ENCODE measurements at regions not wholly inside any gene's neighbourhood (a gene's known extent, or its start where the extent isn't known, plus 50 kb on each side); places are given as distances from the start of the nearest gene placed in this dataset.
A peak's percentile ranks its signal among the peaks of the same experiment; 100 is the strongest.
"Not testable (repeated sequence)": the region's sequence is repeated elsewhere in the genome, so short reads cannot be mapped to it uniquely, and the experiment has no call there.

DNA sequence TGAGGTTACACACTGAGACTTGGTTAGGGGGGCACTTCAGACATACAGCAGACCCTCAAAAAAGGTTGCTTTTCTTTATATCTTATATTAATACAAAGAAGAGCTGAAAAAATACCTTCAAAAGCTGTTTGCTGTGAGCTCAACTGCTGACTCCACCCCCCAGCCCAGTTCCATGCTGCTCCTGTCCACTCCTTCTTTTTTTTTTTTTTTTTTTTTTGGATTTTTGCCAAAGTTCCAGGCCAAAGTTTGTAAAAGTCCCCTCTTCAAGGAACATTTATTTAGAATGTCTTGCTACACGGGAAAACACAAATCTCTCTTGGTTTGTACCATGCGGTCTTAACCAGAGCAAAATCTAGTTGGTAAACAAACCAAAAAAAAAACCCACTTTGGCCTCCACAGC is 85.3 kb upstream of the AKAP12 start:
- no peak for DNase-seq

DNA sequence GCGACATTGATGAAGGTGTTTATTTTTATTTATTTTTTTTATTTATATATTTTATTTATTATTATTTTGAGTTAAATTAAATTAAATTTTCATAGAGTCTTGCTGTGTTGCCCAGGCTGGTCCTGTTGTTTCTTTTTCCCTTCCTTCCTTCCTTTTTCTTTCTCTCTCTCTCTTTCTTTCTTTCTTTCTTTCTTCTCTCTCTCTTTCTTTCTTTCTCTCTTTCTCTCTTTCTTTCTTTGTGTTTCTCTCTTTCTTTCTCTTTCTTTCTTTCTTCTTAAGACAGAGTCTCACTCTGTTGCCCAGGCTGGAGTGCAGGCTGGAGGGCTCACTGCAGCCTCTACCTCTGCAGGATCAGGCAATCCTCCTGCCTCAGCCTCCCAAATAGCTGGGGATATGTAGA is 84.7 kb upstream of the AKAP12 start:
- no peak for DNase-seq

DNA sequence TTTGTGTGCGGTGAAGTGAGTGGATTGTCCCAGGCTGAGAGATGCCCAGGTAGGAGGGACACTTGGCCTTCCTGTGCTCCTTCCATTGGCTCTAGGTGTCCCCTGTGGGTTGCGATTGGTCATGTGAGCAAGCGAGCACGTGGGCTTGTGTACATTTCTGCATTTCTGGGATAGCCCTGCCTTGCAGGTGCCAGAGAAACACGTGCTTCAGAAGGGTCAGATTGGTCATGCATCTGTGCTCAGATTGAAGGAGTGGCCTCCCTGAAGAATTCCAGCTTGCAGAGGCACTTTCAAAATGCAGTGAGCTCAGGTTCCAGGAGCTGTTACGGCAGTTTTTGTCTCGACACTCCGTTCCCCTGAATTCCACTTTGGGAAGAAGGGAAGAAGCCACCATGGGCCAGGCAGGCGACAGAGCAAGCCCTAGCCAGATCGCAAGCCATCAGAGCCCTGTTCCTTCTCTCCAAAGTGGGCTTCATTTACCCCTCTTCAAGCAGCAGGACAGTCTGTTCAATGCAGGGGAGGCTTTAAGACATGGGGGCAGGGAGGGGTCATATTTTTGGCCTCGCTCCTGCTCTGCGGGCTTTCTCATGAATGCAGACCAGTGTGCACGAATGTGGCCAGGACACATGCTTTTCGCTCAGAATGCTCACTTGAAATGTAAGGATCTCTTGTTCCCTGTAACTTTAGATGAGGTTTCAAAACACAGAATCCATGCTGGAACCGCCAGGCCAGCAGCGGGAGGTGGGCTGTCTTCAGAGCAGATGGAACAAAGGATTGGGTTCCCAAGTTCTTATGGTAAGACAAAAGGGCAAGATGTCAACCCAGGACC is 78.6 kb upstream of the AKAP12 start:
- DNase-seq, result no peak

DNA sequence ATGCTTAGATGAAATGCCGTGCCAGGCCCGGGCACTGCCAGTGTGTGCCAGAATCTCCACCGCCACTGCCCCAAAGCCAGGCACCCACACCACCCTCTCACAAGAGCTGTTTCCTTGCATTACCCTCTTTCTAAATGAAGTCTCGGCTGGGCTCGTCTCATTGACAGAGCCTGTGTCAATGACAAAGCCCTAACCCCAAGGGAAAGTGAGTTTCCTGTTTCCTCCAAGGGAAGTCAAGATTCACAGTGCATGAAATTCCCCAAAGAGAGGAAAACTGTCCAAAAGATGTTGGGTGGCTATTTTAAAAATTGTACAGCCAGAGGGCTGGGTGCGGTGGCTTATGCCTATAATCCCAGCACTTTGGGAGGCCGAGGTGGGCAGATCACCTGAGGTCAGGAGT is 75.4 kb upstream of the AKAP12 start:
- no peak for DNase-seq

DNA sequence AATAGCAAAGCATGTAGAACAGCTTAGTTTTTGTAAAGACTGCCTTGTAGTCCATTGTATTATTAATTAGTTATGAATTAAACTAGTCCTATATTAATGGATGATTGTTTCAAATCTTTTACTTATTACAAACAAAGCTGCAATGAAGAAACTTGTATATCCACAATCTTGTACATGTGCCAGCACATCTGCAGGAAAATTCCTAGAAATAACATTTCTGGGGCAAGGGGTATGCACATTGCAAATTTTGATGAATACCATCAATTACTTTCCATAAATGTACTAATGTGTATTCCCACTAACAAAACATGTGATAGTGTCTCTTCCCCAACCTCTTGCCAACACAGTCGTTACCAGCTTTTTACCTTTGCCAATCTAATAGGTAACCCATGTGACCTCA is 73.6 kb upstream of the AKAP12 start:
- no peak for DNase-seq

DNA sequence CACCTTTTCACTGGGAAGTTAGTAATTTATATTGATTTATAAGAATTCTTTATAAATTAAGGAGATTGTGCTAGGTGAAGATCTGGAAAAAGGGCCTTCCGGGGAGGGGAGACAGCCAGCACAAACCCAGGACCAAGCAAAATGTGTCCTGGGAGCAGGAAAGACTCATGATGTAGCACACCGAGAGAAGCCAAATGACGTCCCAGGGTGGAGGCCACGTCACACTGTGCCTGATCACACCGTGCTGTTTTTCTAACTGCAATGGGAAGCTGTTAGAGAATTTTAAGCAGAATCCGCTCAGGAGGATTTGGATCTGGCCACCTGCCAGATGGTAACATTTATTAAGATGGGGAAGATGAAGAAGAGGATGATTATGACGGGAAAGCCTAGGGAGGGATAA is 72.7 kb upstream of the AKAP12 start:
- DNase-seq, result no peak

DNA sequence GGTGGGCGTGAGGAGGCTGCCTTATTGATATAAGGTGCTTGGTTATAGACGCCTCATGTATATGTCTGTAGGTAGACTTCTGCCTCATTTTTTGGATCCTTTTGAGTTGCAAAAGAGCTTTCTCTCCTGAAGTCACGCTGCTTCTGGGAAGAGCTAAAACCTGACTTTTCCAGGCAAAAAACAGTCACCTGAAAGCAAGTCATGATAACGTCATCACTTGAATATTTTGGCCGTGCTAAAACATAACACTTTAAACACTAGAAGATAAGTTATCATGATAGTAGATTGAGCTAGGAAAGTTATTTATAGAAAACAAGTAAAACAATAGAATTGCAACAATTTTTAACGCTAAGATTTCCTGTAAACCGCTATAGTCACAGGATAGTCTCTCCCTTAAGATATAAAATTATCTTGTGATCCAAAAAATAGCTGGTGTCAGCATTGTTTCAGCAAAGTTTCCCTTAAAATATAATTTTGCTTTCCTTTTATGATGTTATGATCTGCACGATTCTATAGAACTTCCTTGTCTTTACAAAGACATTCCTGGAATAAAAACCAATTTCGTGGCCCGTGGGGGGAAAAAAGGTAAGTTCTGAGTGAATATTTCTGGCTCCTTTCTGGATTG is 69.0 kb upstream of the AKAP12 start:
- no peak for DNase-seq

DNA sequence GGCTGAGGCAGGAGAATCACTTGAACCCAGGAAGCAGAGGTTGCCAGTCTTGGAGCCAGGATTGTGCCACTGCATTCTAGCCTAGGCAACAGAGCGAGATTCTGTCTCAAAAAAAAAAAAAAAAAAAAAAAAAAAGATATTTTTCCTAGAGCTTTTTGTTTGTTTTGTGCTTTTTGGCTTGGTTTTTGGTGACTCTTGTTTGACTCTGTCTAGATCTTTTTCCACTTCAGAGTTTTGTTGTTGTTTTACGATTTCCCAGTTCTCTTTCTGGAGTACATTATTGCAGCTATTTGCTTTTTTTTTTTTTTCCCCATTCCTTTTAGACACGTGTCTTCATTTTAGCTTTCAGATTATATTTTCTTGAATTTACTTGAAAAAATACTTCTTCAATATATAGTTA is 67.0 kb upstream of the AKAP12 start:
- DNase-seq, result no peak

DNA sequence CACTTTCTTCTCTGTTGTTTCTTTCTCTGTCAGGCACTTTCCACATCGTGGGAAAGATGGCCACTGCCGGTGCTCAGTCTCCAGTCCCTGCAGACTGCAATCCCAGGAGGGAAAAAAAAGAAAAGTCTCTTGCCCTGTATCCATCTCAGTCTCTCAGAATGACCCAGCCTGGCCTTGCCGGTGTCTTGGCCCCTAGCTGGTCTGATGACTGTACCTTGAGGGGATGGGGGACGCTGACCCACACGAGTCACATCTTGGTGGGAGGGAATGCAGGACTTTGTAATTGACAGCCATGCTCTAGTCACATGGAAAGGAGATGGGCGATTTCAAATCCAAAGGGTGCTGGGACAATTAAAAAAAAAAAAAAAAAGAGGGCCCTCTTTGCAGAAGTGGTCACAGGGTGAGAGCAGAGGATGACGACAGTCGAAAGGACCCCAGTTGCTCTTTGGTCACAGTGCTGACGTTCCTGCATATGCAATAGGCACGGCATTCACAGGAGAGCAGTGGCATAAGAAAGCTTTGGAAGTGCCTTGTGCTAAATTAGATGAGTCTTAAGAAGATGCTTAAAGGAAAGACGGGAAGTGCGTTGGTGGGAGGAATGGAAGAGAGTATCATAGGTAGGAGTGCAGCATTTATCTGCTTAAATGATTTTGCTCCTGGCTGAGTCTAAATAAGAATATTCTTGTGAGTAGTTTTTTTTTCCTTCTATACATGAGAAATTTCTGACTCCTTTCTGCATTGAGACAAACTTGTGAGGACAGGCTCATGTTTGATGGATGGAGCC is 63.9 kb upstream of the AKAP12 start:
- DNase-seq, result no peak

DNA sequence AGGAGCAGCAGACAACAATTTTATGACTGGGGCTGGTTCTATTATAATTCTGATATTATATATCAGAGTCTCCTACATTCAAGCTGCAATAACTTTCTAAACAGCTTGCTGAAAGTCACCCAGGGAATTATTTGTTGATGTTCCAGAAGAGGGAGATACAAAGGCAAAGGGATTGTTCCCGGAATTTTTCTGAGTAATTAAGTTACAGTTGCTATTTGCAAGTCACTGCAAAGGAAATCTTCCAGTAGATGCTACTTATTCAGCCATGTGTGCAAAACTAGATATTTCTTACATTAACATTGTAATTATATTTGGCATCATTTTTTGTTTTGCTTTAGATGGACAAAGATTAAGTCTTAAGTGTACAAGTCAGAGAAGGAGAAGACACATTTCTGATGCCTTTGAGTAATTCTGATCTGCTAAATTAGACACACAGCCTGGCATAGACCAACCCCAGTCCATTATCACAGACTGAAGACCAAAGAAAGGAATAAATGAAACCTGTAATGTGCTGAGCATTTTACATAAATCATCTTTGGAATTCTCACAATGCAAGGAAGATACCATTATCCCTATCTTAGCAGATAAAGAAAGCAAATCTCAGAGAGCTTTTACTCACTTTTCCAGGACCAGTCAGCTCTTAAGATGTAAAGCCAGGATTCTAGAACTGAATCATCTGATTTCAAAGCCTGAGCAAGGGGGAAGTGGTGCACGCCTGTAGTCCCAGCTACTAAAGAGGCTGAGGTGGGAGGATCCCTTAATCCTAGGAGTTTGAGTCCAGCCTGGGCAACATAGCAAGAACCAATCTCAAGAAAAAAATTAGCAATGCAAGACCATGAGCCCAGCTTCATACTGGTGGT is 62.6 kb upstream of the AKAP12 start:
- no peak for DNase-seq

DNA sequence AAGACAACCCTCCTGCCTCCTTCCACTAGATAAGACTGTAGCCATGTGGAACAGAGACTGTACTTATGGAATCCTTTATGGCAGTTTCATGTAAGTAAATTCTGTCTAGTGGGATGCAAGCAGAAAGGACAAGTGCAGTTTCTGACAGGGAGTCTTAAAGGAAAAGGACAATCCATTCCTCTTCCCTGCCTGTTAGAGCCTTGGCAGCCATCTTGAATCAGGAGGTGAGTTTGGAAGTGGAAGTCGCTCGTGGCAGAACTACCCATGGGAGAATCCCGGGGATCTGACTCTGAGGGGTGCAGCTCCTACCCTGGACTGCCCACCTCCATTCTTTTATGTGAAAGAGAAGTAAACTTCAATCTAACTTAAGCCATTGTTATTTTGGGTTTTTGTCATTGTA is 61.4 kb upstream of the AKAP12 start:
- DNase-seq, result no peak

DNA sequence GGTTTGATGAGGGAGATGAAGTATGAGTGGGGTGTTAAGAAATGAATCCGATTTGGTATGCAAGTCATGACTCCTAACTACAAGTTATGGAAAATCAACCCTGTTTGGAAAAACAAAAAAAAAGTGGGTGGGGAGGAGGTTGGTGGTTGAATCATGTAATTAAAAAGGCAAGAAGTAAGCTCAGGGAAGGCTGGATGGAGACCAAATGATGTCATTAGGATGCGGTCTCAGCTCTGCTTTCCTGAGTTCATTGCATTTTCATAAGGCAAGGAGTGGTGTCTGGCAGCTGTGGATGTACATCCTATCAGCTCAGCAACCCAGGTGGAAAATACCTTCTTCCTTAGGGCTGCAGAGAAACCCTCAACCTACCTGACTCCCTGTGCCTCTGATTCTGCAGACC is 60.4 kb upstream of the AKAP12 start:
- no peak for DNase-seq

DNA sequence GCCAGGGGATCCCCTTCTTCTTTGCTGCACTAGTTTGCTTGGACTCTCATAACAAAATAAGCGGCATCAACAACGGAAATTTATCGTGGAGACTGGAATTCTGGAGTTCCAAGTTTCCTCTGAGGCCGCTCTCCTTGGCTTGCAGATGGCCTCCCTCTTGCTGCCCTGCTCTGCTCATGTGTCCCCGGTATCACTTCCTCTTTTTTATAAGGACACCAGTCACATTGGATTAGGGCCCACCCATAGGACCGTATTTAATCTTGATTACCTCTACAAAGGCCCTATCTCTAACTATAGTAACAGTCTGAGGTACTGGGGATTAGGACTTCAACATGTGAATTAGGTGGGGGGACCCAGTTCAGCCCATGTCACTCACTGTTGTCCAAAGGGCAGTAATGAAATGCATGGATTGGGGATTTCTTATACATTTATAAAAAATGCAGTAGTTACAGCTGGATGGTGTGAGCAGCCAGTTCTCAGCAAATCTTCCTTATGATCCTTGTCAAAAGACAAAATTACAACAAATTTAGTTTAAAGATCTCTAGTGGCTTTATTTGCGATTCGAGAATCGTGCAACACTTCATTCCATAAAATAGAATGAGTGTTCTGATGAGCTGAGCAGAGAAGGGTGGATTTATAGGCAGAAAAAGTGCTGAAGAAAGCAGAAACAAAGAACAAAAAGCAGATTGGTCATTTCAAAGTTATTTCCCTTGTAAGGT is 59.3 kb upstream of the AKAP12 start:
- DNase-seq, result peak; percentile 75

DNA sequence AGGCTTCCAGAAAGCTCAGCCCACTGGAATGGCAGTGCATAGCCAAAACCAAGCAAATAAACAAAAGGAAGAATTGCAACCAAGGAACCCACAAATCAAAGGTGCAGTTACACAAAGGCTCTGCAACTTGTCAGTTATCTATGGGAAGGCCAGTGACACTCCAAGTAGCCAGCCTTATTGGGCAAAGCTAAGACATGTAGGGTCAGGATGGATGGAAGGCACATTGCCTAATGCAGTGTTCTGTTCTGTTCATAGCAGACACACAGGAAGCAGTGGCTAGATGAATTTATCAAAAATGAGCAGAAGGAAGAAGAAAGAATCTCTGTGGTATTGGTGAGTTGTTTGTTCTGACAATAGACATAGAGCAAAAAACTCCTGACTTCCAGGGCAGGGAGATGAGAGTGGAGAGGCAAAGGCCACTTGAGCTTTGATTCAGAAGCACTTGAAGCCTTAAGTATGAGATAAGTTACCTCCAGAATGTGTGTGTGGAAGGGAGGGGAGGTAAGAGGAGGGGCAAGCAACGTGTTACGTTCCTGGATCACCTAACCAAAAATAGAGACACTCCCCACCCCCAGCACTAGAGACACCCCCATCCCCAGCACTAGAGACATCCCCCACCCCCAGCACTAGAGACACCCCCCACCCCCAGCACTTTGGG is 57.9 kb upstream of the AKAP12 start:
- peak; percentile 17 for DNase-seq

DNA sequence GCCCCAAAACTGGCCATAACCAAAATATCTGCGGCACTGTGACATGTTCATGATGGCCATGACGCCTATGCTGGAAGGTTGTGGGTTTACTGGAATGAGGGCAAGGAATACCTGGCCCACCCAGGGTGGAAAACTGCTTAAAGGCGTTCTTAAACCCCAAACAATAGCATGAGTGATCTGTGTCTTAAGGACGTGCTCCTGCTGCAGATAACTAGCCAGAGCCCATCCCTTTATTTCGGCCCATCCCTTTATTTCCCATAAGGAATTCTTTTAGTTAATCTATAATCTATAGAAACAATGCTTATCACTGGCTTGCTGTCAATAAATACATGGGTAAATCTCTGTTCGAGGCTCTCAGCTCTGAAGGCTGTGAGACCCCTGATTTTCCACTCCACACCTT is 56.8 kb upstream of the AKAP12 start:
- not testable (repeated sequence) for DNase-seq

DNA sequence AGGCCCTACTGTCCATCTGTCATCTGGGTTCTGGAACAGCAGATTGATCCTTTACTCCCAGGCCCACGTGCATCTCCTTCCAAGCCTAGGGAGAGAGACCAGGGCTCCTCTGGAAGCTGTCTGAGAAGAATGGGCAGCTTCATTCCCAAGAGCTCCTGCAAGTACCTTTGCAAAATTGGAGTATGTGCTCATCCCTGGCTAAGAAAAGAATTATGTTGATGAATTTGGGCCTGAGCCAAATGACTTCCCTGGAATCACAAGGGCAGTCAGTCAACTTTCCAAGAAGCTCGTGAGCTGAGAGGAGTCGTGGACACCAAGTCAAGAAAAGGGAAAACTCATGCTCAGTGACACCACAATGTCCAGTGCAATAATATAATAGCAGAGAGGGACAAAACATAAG is 54.6 kb upstream of the AKAP12 start:
- DNase-seq, result no peak

DNA sequence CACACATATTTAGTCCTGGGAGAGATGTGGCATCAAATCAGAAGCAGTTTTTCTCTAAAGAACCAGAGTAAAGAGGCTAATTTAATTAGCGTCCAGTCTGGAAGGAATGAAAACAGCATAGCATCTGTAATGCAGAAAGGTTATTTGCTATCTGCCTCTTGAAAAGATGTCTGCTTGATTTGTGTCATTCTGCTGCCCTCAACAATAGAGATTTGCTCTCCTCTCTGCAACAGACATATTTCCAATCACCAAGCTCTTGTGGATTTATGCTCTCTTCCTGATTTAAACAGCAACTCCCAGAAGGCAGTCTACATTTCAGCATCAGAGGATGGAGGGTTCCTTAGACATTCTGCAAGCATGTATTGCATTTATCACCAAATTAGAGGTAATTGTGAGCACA is 53.5 kb upstream of the AKAP12 start:
- no peak for DNase-seq

DNA sequence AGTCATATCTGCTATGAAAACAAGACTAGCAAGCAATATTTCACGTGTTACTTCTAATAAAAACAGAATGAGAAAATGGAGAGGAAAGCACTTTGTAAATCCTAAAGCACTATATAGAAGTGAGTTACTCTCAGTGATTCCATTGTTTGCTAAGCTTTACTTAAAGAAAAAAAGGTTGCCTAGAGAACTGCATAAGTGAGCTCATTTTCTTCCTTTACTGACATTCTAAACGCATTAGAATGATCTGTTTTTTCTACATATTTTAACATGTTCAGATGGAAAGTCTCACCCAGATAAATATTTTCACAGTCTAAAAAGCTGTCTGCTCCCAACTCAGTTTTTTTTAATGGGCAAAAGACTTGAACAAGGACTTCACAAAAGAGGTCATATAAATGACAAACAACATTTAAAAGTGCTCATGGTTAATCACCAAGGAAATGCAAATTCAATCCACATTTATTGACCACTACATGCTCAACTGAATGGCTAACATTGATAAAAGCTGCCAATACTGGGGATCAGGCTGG is 52.9 kb upstream of the AKAP12 start:
- no peak for DNase-seq
